C4-2B (cell line): ENCODE measurements at regions not wholly inside any gene's neighbourhood (a gene's known extent, or its start where the extent isn't known, plus 50 kb on each side); places are given as distances from the start of the nearest gene placed in this dataset.

Experiments used
- H3K27ac ChIP-seq: fragments of 450-650 bp; 2 replicates; pipeline ENCODE4 v1.5.1; 2017
- CTCF ChIP-seq: fragments of 450-650 bp; conservative IDR thresholded peaks from 2 replicates; pipeline ENCODE4 v1.5.1; 2017; ENCODE audit warnings: mild to moderate bottlenecking
- ZFX ChIP-seq: fragments of 450-650 bp; IDR thresholded peaks from 2 replicates; pipeline ENCODE4 v1.6.1; 2017

GRCh38 chr12:19741132-19741489 lies 301.8 kb downstream of the AEBP2 start:
- H3K27ac ChIP-seq, result no peak overlapping the region
- no peak for TF ChIP-seq ZFX
- TF ChIP-seq CTCF, result no peak

GRCh38 chr12:19744705-19745218 lies 305.5 kb downstream of the AEBP2 start:
- TF ChIP-seq CTCF (no peak), ZFX (no peak)

GRCh38 chr12:19746471-19746870 lies 307.2 kb downstream of the AEBP2 start:
- no peak overlapping the region for H3K27ac ChIP-seq
- TF ChIP-seq ZFX, result no peak
- no peak for TF ChIP-seq CTCF

More at GRCh38 chr12:19744705-19745218, 305.5 kb downstream of the AEBP2 start:
- H3K27ac ChIP-seq, result no peak overlapping the region

- no peak overlapping the region for H3K27ac ChIP-seq
- TF ChIP-seq ZFX (no peak), CTCF (no peak)
Measured at GRCh38 chr12:19749906-19750574, 310.7 kb downstream of the AEBP2 start.

- TF ChIP-seq CTCF (no peak), ZFX (no peak)
Measured at GRCh38 chr12:19751078-19751477, 311.8 kb downstream of the AEBP2 start.

GRCh38 chr12:19752712-19753111 lies 313.4 kb downstream of the AEBP2 start:
- TF ChIP-seq CTCF (no peak), ZFX (no peak)
- no peak overlapping the region for H3K27ac ChIP-seq

More at GRCh38 chr12:19751078-19751477, 311.8 kb downstream of the AEBP2 start:
- H3K27ac ChIP-seq, result no peak overlapping the region

- H3K27ac ChIP-seq, result no peak overlapping the region
- no peak for TF ChIP-seq CTCF
- no peak for TF ChIP-seq ZFX
Measured at GRCh38 chr12:19755136-19755535, 315.8 kb downstream of the AEBP2 start.
